GM21825 (cell line): ENCODE measurements at regions not wholly inside any gene's neighbourhood (a gene's known extent, or its start where the extent isn't known, plus 50 kb on each side); places are given as distances from the start of the nearest gene placed in this dataset.
"Not testable (repeated sequence)": the region's sequence is repeated elsewhere in the genome, so short reads cannot be mapped to it uniquely, and the experiment has no call there.

ENCODE experiments used
- ATAC-seq: cut with Tn5 transposase; IDR thresholded peaks from one replicate; pipeline ENCODE4 v1.9.1; 2021; ENCODE audit warnings: mild to moderate bottlenecking, moderate library complexity; ENCODE audit not compliant: unreplicated experiment

- ATAC-seq = no peak
Measured at GRCh38 chr4:38373375-38373774, 290.6 kb upstream of the KLF3 start.

GRCh38 chr4:38377195-38377594 lies 286.8 kb upstream of the KLF3 start:
- ATAC-seq = no peak

GRCh38 chr4:38378478-38378877 lies 285.5 kb upstream of the KLF3 start:
- ATAC-seq = no peak

GRCh38 chr4:38381788-38382187 lies 282.2 kb upstream of the KLF3 start:
- ATAC-seq = no peak

- no peak for ATAC-seq
Measured at GRCh38 chr4:38382520-38382919, 281.5 kb upstream of the KLF3 start.

GRCh38 chr4:38383646-38384121 lies 280.3 kb upstream of the KLF3 start:
- ATAC-seq = no peak

- no peak for ATAC-seq
Measured at GRCh38 chr4:38385093-38386004, 278.6 kb upstream of the KLF3 start.

- no peak for ATAC-seq
Measured at GRCh38 chr4:38386005-38386551, 277.9 kb upstream of the KLF3 start.

GRCh38 chr4:38386654-38387188 lies 277.3 kb upstream of the KLF3 start:
- ATAC-seq = no peak

GRCh38 chr4:38387348-38387747 lies 276.7 kb upstream of the KLF3 start:
- ATAC-seq = no peak

GRCh38 chr4:38387819-38388218 lies 276.2 kb upstream of the KLF3 start:
- no peak for ATAC-seq

- not testable (repeated sequence) for ATAC-seq
Measured at GRCh38 chr4:38388907-38389306, 275.1 kb upstream of the KLF3 start.

- ATAC-seq = no peak
Measured at GRCh38 chr4:38390969-38391545, 272.9 kb upstream of the KLF3 start.

- no peak for ATAC-seq
Measured at GRCh38 chr4:38392223-38392855, 271.7 kb upstream of the KLF3 start.

GRCh38 chr4:38396091-38396490 lies 267.9 kb upstream of the KLF3 start:
- ATAC-seq = no peak

GRCh38 chr4:38396845-38397547 lies 267.0 kb upstream of the KLF3 start:
- no peak for ATAC-seq

GRCh38 chr4:38400946-38401345 lies 263.1 kb upstream of the KLF3 start:
- no peak for ATAC-seq

GRCh38 chr4:38406243-38406642 lies 257.8 kb upstream of the KLF3 start:
- ATAC-seq = no peak

GRCh38 chr4:38409852-38410251 lies 254.1 kb upstream of the KLF3 start:
- no peak for ATAC-seq

GRCh38 chr4:38411092-38411491 lies 252.9 kb upstream of the KLF3 start:
- ATAC-seq = no peak
